H9 (cell line): ENCODE measurements at regions not wholly inside any gene's neighbourhood (a gene's known extent, or its start where the extent isn't known, plus 50 kb on each side); places are given as distances from the start of the nearest gene placed in this dataset.

ENCODE experiments used
- DNase-seq: peaks from one replicate; pipeline ENCODE4 v3.0.0-alpha.2; 2017
- H2AFZ ChIP-seq: one replicate; pipeline ENCODE4 v1.6.1; 2013; ENCODE audit warnings: mild to moderate bottlenecking, low read length, control low read depth, moderate library complexity
- H2AK5ac ChIP-seq: 2 replicates; pipeline ENCODE4 v1.6.1; 2013; ENCODE audit warnings: low read length, control low read depth, mixed read lengths; ENCODE audit not compliant: insufficient read length
- H2BK120ac ChIP-seq: one replicate; pipeline ENCODE4 v1.6.1; 2013; ENCODE audit warnings: low read depth, mild to moderate bottlenecking, low read length, control low read depth, inconsistent platforms; ENCODE audit not compliant: poor library complexity, severe bottlenecking
- H2BK12ac ChIP-seq: 2 replicates; pipeline ENCODE4 v1.6.1; 2013; ENCODE audit warnings: low read length, control low read depth, mixed read lengths, low read depth; ENCODE audit not compliant: insufficient read length
- H2BK15ac ChIP-seq: 2 replicates; pipeline ENCODE4 v1.6.1; 2013; ENCODE audit warnings: low read depth, low read length, control low read depth
- H2BK20ac ChIP-seq: one replicate; pipeline ENCODE4 v1.6.1; 2013; ENCODE audit warnings: low read depth, mild to moderate bottlenecking, low read length, control low read depth, inconsistent platforms; ENCODE audit not compliant: poor library complexity, severe bottlenecking
- H2BK5ac ChIP-seq: 2 replicates; pipeline ENCODE4 v1.6.1; 2013; ENCODE audit warnings: low read length, control low read depth, mixed read lengths; ENCODE audit not compliant: insufficient read length
- H3K14ac ChIP-seq: 2 replicates; pipeline ENCODE4 v1.6.1; 2013; ENCODE audit warnings: low read length, control low read depth; ENCODE audit not compliant: insufficient read depth
- H3K18ac ChIP-seq: 2 replicates; pipeline ENCODE4 v1.6.1; 2013; ENCODE audit warnings: low read depth, mild to moderate bottlenecking, mixed read lengths, low read length, control low read depth; ENCODE audit not compliant: insufficient read length
- H3K23ac ChIP-seq: 2 replicates; pipeline ENCODE4 v1.6.1; 2013; ENCODE audit warnings: low read length, control low read depth, mixed read lengths, low read depth; ENCODE audit not compliant: insufficient read length
- H3K23me2 ChIP-seq: 2 replicates; pipeline ENCODE4 v1.6.1; 2013; ENCODE audit warnings: low read depth, mild to moderate bottlenecking, mixed read lengths, low read length, control low read depth; ENCODE audit not compliant: insufficient read length, poor library complexity, severe bottlenecking
- H3K27ac ChIP-seq: 2 replicates; pipeline ENCODE4 v1.5.1; 2013; ENCODE audit warnings: low read length, control low read depth, mixed read lengths, low read depth; ENCODE audit not compliant: insufficient read length
- H3K27me3 ChIP-seq: 2 replicates; pipeline ENCODE4 v1.6.1; 2013; ENCODE audit warnings: low read length, control low read depth, inconsistent platforms; ENCODE audit not compliant: insufficient read depth
- H3K4ac ChIP-seq: 2 replicates; pipeline ENCODE4 v1.6.1; 2013; ENCODE audit warnings: low read depth, mild to moderate bottlenecking, control low read depth, inconsistent platforms, low read length, moderate library complexity
- H3K4me1 ChIP-seq: 2 replicates; pipeline ENCODE4 v1.6.1; 2013; ENCODE audit warnings: low read length, control low read depth, inconsistent platforms; ENCODE audit not compliant: insufficient read depth
- H3K4me2 ChIP-seq: 2 replicates; pipeline ENCODE4 v1.6.1; 2013; ENCODE audit warnings: low read length, control low read depth, mixed read lengths; ENCODE audit not compliant: insufficient read length, insufficient read depth
- H3K56ac ChIP-seq: 2 replicates; pipeline ENCODE4 v1.6.1; 2013; ENCODE audit warnings: low read depth, mild to moderate bottlenecking, mixed read lengths, low read length, control low read depth; ENCODE audit not compliant: insufficient read length
- H3K79me1 ChIP-seq: 2 replicates; pipeline ENCODE4 v1.6.1; 2013; ENCODE audit warnings: low read depth, mild to moderate bottlenecking, moderate library complexity, low read length, control low read depth, inconsistent platforms; ENCODE audit not compliant: insufficient read depth, poor library complexity, severe bottlenecking
- H3K79me2 ChIP-seq: 2 replicates; pipeline ENCODE4 v1.6.1; 2013; ENCODE audit warnings: low read length, control low read depth, inconsistent platforms; ENCODE audit not compliant: insufficient read depth
- H3K9ac ChIP-seq: 2 replicates; pipeline ENCODE4 v1.6.1; 2013; ENCODE audit warnings: low read length, control low read depth, mixed read lengths; ENCODE audit not compliant: insufficient read length; ENCODE audit errors: extremely low read depth
- H3K9me3 ChIP-seq: one replicate; pipeline ENCODE4 v1.6.1; 2013; ENCODE audit warnings: low read depth, low read length, inconsistent platforms; ENCODE audit not compliant: control insufficient read depth
- H3T11ph ChIP-seq: one replicate; pipeline ENCODE4 v1.6.1; 2013; ENCODE audit warnings: mild to moderate bottlenecking, low read length, control low read depth, inconsistent platforms
- H4K20me1 ChIP-seq: one replicate; pipeline ENCODE4 v1.6.1; 2013; ENCODE audit not compliant: control insufficient read depth, insufficient read length, insufficient read depth
- H4K5ac ChIP-seq: 2 replicates; pipeline ENCODE4 v1.6.1; 2013; ENCODE audit warnings: low read depth, mild to moderate bottlenecking, mixed read lengths, low read length, control low read depth; ENCODE audit not compliant: insufficient read length
- H4K8ac ChIP-seq: replicated peaks from 2 replicates; pipeline ENCODE4 v1.6.1; 2013; ENCODE audit warnings: low read length, control low read depth, mixed read lengths, low read depth; ENCODE audit not compliant: insufficient read length
- H4K91ac ChIP-seq: 2 replicates; pipeline ENCODE4 v1.6.1; 2013; ENCODE audit warnings: low read depth, mild to moderate bottlenecking, moderate library complexity, mixed read lengths, low read length, control low read depth; ENCODE audit not compliant: insufficient read length
- H3K27ac Mint-ChIP-seq, 3 experiments: 2 replicates in 2 of 3; 3 replicates in 1 of 3; pipeline ENCODE4 v1.8.0; 2020 to 2021; ENCODE audit warnings: mixed read lengths in 3 of 3, mild to moderate bottlenecking in 1 of 3, moderate library complexity in 1 of 3
- H3K27me3 Mint-ChIP-seq: 2 replicates; pipeline ENCODE4 v1.8.0; 2021; ENCODE audit warnings: low read depth, mild to moderate bottlenecking, moderate library complexity, mixed read lengths
- H3K36me3 Mint-ChIP-seq, 3 experiments: 2 replicates in 2 of 3; 3 replicates in 1 of 3; pipeline ENCODE4 v1.8.0; 2020 to 2021; ENCODE audit warnings: low read depth in 3 of 3, mixed read lengths in 3 of 3; ENCODE audit not compliant: insufficient read depth in 1 of 3
- H3K4me1 Mint-ChIP-seq, 2 experiments: 2 replicates each; pipeline ENCODE4 v1.8.0; 2020; ENCODE audit warnings: mixed read lengths in 2 of 2
- H3K4me3 Mint-ChIP-seq, 2 experiments: 2 replicates in 1 of 2; 3 replicates in 1 of 2; pipeline ENCODE4 v1.8.0; 2020 to 2021; ENCODE audit warnings: mild to moderate bottlenecking in 2 of 2, mixed read lengths in 2 of 2, moderate library complexity in 1 of 2
- H3K9me3 Mint-ChIP-seq, 2 experiments: 2 replicates in 1 of 2; 3 replicates in 1 of 2; pipeline ENCODE4 v1.8.0; 2020; ENCODE audit warnings: mild to moderate bottlenecking in 2 of 2, mixed read lengths in 2 of 2, moderate library complexity in 1 of 2
- CTCF ChIP-seq: fragments of 200-600 bp; sonication (generic); conservative IDR thresholded peaks from 3 replicates; pipeline ENCODE4 v1.8.0; 2021; ENCODE audit warnings: antibody characterized with exemption, mild to moderate bottlenecking
- WGBS: extraction: QIAGEN DNeasy Blood & Tissue Kit; methylation state at CpG from one replicate; pipeline ENCODE4 v1.1.7; 2013; ENCODE audit warnings: missing lambda C conversion rate, low lambda C conversion rate, mixed read lengths; ENCODE audit not compliant: insufficient read length; ENCODE audit errors: extremely low coverage; 5-methylcytosine and 5-hydroxymethylcytosine counted together

DNA sequence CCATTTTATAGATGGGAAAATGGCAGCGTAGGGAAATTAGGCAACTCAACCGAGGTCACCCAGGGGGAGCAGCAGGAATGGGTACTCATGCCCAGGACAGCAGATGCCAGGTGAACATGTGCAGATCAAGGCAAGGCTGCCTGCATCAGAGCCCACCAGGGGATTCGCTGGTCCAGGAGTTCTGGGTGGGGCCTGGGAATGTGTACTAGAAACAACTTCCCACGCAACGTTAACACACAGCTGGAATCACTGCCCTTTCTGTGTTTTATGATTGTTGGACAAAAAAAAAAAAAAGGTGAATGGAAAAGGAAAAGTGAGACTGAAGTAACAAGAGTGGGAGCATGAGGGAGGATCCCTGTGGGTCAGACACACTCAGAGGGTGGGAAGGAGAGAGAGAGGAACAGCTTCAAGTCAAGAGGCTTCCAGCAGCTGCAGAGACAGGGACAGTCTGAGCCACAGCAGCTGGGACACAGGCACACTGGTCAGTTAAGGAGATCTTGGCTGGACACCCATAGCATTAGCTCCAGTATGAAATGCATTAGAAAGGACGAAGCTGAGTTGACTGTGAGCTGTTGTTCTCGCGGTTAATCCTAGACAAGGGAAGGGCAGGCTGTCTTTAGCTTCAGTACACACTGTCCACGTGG, 187.9 kb upstream of the INHBA start:
- DNase-seq: no peak
- Histone ChIP-seq H3K4me1 (0 out of 2 replicates have a peak, but pooled peaks cover 2% of the 10 kb centered on the region), H3K23me2 (no peaks in the 10 kb centered on the region), H3K9ac (no peak overlapping the region), H2BK5ac (no peak overlapping the region), H4K20me1 (no peaks in the 10 kb centered on the region), H2AFZ (no peak overlapping the region), H3K27ac (no peak overlapping the region), H3K56ac (no peak overlapping the region), H4K8ac (no peak overlapping the region), H2BK20ac (no peak overlapping the region), H4K5ac (no peak overlapping the region), H2AK5ac (no peak overlapping the region), H3K14ac (no peak overlapping the region), H3K27me3 (no peaks in the 10 kb centered on the region), H2BK12ac (no peak overlapping the region), H3K18ac (no peak overlapping the region), H3K23ac (no peak overlapping the region), H3K9me3 (no peaks in the 10 kb centered on the region), H2BK120ac (no peak overlapping the region), H3K4me2 (no peak overlapping the region), H2BK15ac (no peak overlapping the region), H4K91ac (no peak overlapping the region), H3T11ph (no peak overlapping the region), H3K79me1 (no peaks in the 10 kb centered on the region), H3K4ac (no peak overlapping the region), H3K79me2 (no peaks in the 10 kb centered on the region)
- H3K27me3 Mint-ChIP-seq: no peaks in the 10 kb centered on the region; the same call in 1 of the 2 replicates
- TF ChIP-seq CTCF: no peak
- no peaks in the 10 kb centered on the region for H3K9me3 Mint-ChIP-seq
- no peaks in the 10 kb centered on the region; a peak in 1 of 7 replicates for H3K36me3 Mint-ChIP-seq
- peaks cover 2 to 9% of the 10 kb centered on the region in 2 experiments; a peak in 3 of 4 replicates for H3K4me1 Mint-ChIP-seq
- no peak overlapping the region for H3K4me3 Mint-ChIP-seq
- no peak overlapping the region for H3K27ac Mint-ChIP-seq
- no CpG with 5 or more reads among the region's 9 CpGs for WGBS
